LNCAP (cell line): ENCODE measurements at regions not wholly inside any gene's neighbourhood (a gene's known extent, or its start where the extent isn't known, plus 50 kb on each side); places are given as distances from the start of the nearest gene placed in this dataset.

Source experiments
- TF ChIP-seq, protein P1 (sequence below): fragments of 450-650 bp; IDR thresholded peaks from 2 replicates; pipeline ENCODE4 v1.5.1; 2017; ENCODE audit warnings: mild to moderate bottlenecking

GRCh38 chr9:85402551-85402950, 339.2 kb downstream of the AGTPBP1 start:
- TF ChIP-seq, protein P1, sequence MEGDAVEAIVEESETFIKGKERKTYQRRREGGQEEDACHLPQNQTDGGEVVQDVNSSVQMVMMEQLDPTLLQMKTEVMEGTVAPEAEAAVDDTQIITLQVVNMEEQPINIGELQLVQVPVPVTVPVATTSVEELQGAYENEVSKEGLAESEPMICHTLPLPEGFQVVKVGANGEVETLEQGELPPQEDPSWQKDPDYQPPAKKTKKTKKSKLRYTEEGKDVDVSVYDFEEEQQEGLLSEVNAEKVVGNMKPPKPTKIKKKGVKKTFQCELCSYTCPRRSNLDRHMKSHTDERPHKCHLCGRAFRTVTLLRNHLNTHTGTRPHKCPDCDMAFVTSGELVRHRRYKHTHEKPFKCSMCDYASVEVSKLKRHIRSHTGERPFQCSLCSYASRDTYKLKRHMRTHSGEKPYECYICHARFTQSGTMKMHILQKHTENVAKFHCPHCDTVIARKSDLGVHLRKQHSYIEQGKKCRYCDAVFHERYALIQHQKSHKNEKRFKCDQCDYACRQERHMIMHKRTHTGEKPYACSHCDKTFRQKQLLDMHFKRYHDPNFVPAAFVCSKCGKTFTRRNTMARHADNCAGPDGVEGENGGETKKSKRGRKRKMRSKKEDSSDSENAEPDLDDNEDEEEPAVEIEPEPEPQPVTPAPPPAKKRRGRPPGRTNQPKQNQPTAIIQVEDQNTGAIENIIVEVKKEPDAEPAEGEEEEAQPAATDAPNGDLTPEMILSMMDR, result no peak

- TF ChIP-seq, protein P1, result no peak
These were observed 339.8 kb downstream of the AGTPBP1 start for GRCh38 chr9:85401998-85402397.

DNA sequence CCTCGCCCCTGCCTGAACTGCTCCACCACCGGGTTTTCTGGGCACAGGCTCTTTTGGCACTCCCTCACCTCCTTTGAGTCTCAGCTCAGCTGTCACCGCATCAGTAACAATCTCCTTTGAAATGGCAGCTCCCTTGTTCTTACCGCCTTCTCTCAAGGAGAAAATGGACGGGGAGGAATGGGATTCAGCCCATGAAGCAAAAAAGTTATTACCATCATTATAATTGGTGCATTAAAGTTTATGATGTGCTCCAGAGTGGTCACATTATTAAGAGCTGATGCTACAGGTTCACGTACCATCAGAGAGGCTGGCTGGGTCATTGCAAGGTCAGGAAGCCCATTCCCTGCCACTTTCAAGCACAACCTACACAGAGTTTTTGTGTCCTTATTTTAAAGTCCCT, 344.7 kb downstream of the AGTPBP1 start:
- TF ChIP-seq, protein P1, result no peak

GRCh38 chr9:85392260-85392659, 349.5 kb downstream of the AGTPBP1 start:
- TF ChIP-seq, protein P1, result no peak

DNA sequence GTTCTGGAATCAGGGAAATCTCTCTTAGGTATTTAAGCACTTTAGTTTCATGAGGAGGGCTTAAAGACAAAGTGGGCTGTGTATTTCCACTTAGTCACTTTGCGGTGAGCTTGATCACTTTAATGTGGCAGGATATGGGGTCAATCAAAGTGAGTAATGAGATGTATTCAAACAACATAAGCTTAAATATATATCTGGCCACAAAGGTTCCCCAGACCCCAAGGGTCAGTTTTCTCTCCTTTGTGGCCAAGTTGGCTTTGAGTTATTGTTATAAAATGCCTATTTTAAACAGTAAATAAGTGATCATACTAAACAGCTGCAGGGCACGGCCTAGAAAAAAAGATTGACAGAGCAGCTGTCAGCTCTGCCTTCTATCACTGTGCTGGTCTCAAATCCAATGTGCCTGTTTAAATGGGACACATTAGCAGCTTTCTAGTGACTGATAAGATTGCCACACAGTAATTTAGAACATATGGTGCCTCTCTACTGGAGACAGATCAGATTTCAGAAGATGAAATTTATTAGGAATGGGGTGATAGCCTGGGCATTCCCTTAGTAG, 363.9 kb downstream of the AGTPBP1 start:
- TF ChIP-seq, protein P1, result no peak

DNA sequence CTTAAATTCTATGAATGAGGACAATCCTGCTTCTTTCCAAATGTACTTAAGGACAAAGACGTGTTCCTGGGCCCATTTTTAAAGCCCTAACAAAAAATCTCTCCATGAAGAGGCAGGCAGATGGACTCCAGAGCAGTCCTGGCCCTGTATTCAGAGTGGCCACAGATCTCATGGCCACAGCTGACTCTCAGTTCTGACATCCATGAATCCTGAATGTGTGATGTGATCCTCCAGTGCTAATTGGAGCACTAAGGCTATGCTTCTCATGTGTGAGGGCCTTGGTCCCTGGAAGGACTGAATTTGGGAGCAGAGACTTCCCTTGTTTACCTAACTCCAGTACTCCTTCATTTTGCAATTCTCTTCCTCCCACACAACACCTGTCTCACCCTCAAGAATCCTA, 373.0 kb downstream of the AGTPBP1 start:
- TF ChIP-seq, protein P1, result no peak

DNA sequence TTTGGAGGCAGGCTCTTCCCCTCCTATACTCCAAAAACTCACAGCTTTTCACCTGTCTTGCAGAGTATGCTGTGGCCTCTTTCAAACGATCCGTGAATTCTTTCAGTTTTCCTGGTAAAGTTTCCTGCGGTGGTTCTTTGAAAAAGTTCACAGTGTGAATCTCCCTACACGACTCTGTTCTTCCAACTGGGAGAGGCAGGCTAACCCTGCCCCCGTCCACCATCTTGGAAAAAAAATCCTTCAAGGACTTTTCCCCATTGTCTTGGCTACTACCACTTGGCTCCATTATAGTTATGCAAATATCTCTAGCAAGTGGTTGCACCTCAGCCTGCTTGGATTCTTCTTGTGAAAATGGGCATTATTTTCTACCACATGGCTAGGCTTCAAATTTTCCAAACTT, 382.6 kb downstream of the AGTPBP1 start:
- TF ChIP-seq, protein P1, result no peak

DNA sequence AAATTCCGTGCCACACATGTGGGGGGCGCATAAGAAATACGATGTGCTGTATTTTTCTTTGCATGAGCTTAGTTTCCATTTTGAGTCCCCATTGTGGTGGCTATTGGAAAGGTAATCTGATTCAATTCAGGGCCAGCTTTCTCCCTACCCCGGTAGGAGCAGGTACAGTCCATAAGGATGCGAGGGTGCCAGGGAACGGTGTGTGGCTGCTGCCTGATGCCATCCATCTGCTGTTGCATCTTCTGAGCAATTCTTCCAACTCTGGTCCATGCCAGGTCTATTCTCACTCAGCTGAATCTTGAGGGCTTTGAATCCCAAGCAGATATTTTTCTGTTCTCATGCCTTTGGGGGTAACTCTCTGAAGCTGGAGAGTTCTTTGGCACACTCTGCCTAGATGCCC, 392.7 kb downstream of the AGTPBP1 start:
- TF ChIP-seq, protein P1, result no peak
